Muscle layer of colon (tissue), 2 donors: ENCODE measurements at regions not wholly inside any gene's neighbourhood (a gene's known extent, or its start where the extent isn't known, plus 50 kb on each side); places are given as distances from the start of the nearest gene placed in this dataset.

Experiments
- H3K27ac ChIP-seq: one replicate; pipeline ENCODE4 v1.7.0; 2013; ENCODE audit warnings: low read depth, mild to moderate bottlenecking, low read length, moderate library complexity
- H3K27me3 ChIP-seq, 2 donors: one replicate each; pipeline ENCODE4 v1.7.0; 2013; ENCODE audit warnings: low read length in 2 of 2, mild to moderate bottlenecking in 2 of 2; ENCODE audit not compliant: insufficient read depth in 2 of 2, control insufficient read depth in 1 of 2
- H3K36me3 ChIP-seq: one replicate; pipeline ENCODE4 v1.7.0; 2013; ENCODE audit warnings: mild to moderate bottlenecking, low read length; ENCODE audit not compliant: insufficient read depth
- H3K4me1 ChIP-seq: one replicate; pipeline ENCODE4 v1.7.0; 2013; ENCODE audit warnings: mild to moderate bottlenecking, low read length; ENCODE audit not compliant: insufficient read depth
- H3K4me3 ChIP-seq, 2 donors: one replicate each; pipeline ENCODE4 v1.7.0; 2013; ENCODE audit warnings: low read length in 2 of 2, low read depth in 1 of 2, mild to moderate bottlenecking in 1 of 2, moderate library complexity in 1 of 2
- H3K9ac ChIP-seq: one replicate; pipeline ENCODE4 v1.7.0; 2013; ENCODE audit warnings: low read length
- H3K9me3 ChIP-seq: one replicate; pipeline ENCODE4 v1.7.0; 2013; ENCODE audit warnings: mild to moderate bottlenecking, low read length
- donor health status: abdominal sarcoma.
- donor health status: Adenocarcinoma of cecum.

GRCh38 chr20:24208652-24209051 lies 220.1 kb upstream of the GGTLC1 start:
- no peak overlapping the region for H3K27ac ChIP-seq
- H3K27me3 ChIP-seq: peaks cover 0 to 7% of the 10 kb centered on the region in 2 donors
- H3K4me3 ChIP-seq: no peak overlapping the region
- no peaks in the 10 kb centered on the region for H3K4me1 ChIP-seq
- H3K36me3 ChIP-seq: no peaks in the 10 kb centered on the region
- no peaks in the 10 kb centered on the region for H3K9me3 ChIP-seq
- no peak overlapping the region for H3K9ac ChIP-seq

GRCh38 chr20:24207803-24208300 lies 219.3 kb upstream of the GGTLC1 start:
- H3K9me3 ChIP-seq: no peaks in the 10 kb centered on the region
- H3K27ac ChIP-seq: no peak overlapping the region
- H3K36me3 ChIP-seq: no peaks in the 10 kb centered on the region
- peaks cover 0 to 7% of the 10 kb centered on the region in 2 donors for H3K27me3 ChIP-seq
- H3K9ac ChIP-seq: no peak overlapping the region
- no peak overlapping the region for H3K4me3 ChIP-seq
- no peaks in the 10 kb centered on the region for H3K4me1 ChIP-seq

DNA sequence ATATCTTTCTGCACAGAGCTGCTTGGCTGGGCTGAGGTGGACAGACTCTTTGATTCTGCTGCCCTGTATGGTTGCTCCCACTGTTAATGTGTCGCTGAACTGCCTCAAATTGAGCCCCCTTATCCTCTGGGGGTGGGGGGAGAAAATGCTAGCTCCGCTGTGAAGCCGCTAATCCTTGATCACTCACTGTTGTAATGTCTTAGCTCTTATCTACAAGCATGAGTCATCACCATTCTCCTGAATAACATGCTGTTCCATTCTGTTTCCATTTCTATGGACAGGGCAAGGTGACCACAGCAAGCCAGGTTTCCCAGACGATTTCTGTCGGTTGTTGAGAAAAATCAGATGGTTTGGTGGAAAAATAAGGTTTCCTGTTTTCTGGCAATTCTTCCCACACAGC lies 218.4 kb upstream of the GGTLC1 start:
- peaks cover 0 to 4% of the 10 kb centered on the region in 2 donors for H3K27me3 ChIP-seq
- no peaks in the 10 kb centered on the region for H3K9me3 ChIP-seq
- no peaks in the 10 kb centered on the region for H3K36me3 ChIP-seq
- H3K27ac ChIP-seq: no peak overlapping the region
- H3K4me3 ChIP-seq: no peak overlapping the region
- no peak overlapping the region for H3K9ac ChIP-seq
- H3K4me1 ChIP-seq: no peaks in the 10 kb centered on the region

GRCh38 chr20:24203526-24204183 lies 215.1 kb upstream of the GGTLC1 start:
- Histone ChIP-seq H3K9ac (no peak overlapping the region), H3K27me3 (no peaks in the 10 kb centered on the region), H3K36me3 (no peaks in the 10 kb centered on the region)

GRCh38 chr20:24199501-24199900 lies 210.9 kb upstream of the GGTLC1 start:
- Histone ChIP-seq H3K4me1 (no peaks in the 10 kb centered on the region), H3K4me3 (no peak overlapping the region), H3K36me3 (no peaks in the 10 kb centered on the region), H3K27ac (no peak overlapping the region), H3K9ac (no peak overlapping the region), H3K27me3 (no peaks in the 10 kb centered on the region), H3K9me3 (no peaks in the 10 kb centered on the region)

More at GRCh38 chr20:24203526-24204183, 215.1 kb upstream of the GGTLC1 start:
- Histone ChIP-seq H3K9me3 (no peaks in the 10 kb centered on the region), H3K27ac (no peak overlapping the region), H3K4me1 (no peaks in the 10 kb centered on the region), H3K4me3 (no peak overlapping the region)

DNA sequence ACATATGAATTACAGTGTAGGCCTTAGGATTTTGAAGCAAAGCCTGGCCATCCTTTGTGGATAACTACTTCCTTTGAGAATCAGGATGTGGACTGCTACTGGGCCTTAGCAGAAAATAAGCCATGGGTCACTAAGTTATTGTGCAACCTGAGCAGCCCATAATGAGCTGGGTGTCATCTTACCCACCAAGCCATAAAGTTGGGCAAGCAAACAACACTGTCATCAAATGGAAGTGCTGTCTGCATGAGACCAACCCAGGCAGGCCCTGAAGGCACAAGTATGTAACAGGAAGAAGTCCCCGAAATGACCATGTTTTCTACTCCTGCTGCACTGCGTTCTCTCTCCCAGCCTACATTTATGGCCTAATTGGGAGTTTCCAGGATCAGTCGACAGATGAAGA lies 205.6 kb upstream of the GGTLC1 start:
- Histone ChIP-seq H3K4me1 (no peaks in the 10 kb centered on the region), H3K36me3 (no peaks in the 10 kb centered on the region), H3K9ac (no peak overlapping the region), H3K27ac (no peak overlapping the region), H3K27me3 (no peaks in the 10 kb centered on the region), H3K4me3 (no peak overlapping the region), H3K9me3 (peaks cover 4% of the 10 kb centered on the region)

DNA sequence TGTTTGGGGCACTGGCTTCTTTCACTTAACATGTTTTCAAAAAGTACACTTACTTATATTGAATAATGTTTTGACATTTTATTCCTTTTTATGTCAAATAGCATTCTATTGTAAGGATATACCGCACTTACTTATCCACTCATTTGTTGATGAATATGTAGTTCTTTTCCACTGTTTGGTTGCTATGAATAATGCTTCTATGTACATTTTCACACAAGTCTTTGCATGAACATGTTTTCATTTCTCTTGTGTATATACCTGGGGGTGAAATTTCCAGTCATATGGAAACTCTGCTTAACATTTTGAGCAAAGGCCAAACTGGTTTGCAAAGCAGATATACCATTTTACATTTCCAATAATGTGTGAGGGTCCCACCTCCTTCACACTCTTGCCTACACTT lies 202.3 kb upstream of the GGTLC1 start:
- Histone ChIP-seq H3K27ac (no peak overlapping the region), H3K27me3 (no peaks in the 10 kb centered on the region), H3K9ac (no peak overlapping the region), H3K4me1 (no peaks in the 10 kb centered on the region), H3K4me3 (no peak overlapping the region), H3K9me3 (peaks cover 4% of the 10 kb centered on the region), H3K36me3 (no peaks in the 10 kb centered on the region)

GRCh38 chr20:24185791-24186190 lies 197.2 kb upstream of the GGTLC1 start:
- Histone ChIP-seq H3K36me3 (no peaks in the 10 kb centered on the region), H3K9me3 (peaks cover 4% of the 10 kb centered on the region), H3K27me3 (no peaks in the 10 kb centered on the region), H3K4me1 (no peaks in the 10 kb centered on the region), H3K9ac (no peak overlapping the region), H3K27ac (no peak overlapping the region), H3K4me3 (no peak overlapping the region)

GRCh38 chr20:24181151-24181550 lies 192.6 kb upstream of the GGTLC1 start:
- Histone ChIP-seq H3K9ac (no peak overlapping the region), H3K4me3 (no peak overlapping the region), H3K27ac (no peak overlapping the region), H3K36me3 (no peaks in the 10 kb centered on the region), H3K27me3 (no peaks in the 10 kb centered on the region), H3K4me1 (no peaks in the 10 kb centered on the region), H3K9me3 (no peaks in the 10 kb centered on the region)

GRCh38 chr20:24169256-24169655 lies 180.7 kb upstream of the GGTLC1 start:
- Histone ChIP-seq H3K27me3 (no peaks in the 10 kb centered on the region), H3K36me3 (no peaks in the 10 kb centered on the region), H3K4me1 (peaks cover 17% of the 10 kb centered on the region), H3K9ac (no peak overlapping the region), H3K4me3 (no peak overlapping the region), H3K27ac (no peak overlapping the region), H3K9me3 (no peaks in the 10 kb centered on the region)

DNA sequence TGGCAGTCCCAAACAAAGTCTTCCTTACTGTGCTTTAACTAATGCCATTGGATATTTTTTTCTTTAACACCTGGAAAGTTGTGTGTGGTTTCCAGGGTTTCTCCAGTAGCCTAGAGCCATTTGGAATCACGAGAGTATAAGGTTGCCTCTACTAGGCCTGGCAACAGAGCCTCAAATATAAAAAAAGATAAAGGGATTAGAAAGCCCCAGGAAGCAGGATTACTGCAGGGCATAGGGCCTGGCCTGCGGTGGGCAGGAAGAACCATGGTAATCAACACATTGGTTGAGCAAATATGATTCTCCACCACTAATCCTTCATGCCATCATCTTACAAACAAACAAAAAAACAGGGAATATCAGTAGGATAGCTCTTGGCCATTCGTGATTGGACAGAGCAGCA lies 177.8 kb upstream of the GGTLC1 start:
- Histone ChIP-seq H3K4me1 (peaks cover 17% of the 10 kb centered on the region), H3K4me3 (no peak overlapping the region), H3K9me3 (no peaks in the 10 kb centered on the region), H3K27ac (no peak overlapping the region), H3K36me3 (no peaks in the 10 kb centered on the region), H3K27me3 (no peaks in the 10 kb centered on the region), H3K9ac (no peak overlapping the region)

- Histone ChIP-seq H3K9ac (no peak overlapping the region), H3K4me3 (no peak overlapping the region), H3K4me1 (peaks cover 17% of the 10 kb centered on the region), H3K9me3 (no peaks in the 10 kb centered on the region), H3K36me3 (no peaks in the 10 kb centered on the region), H3K27me3 (no peaks in the 10 kb centered on the region), H3K27ac (no peak overlapping the region)
Measured at GRCh38 chr20:24166123-24166381, 177.5 kb upstream of the GGTLC1 start.
